ENCODE measurements at regions not wholly inside any gene's neighbourhood (a gene's known extent, or its start where the extent isn't known, plus 50 kb on each side); places are given as distances from the start of the nearest gene placed in this dataset.

GRCh38 chr5:58215364-58215763 is 244.5 kb downstream of the PLK2 start:
- Histone ChIP-seq H3K27me3 (ENCODE audit: control insufficient read depth in 4 of 4, insufficient read depth in 4 of 4, low read length in 3 of 4) (no peaks in the 10 kb centered on the region), H3K27ac (ENCODE audit: low read depth in 1 of 2, low read length in 2 of 2) (no peak overlapping the region), H3K9me3 (ENCODE audit: control insufficient read depth in 4 of 4, low read length in 3 of 4) (no peaks in the 10 kb centered on the region), H3K4me3 (ENCODE audit: low read depth in 1 of 3, low read length in 3 of 3) (no peak overlapping the region), H3K9ac (ENCODE audit: low read depth in 1 of 2, low read length in 2 of 2) (no peak overlapping the region), H3K36me3 (ENCODE audit: control insufficient read depth in 4 of 4, insufficient read depth in 3 of 4, low read depth in 1 of 4, low read length in 3 of 4) (no peaks in the 10 kb centered on the region), H3K4me1 (ENCODE audit: control insufficient read depth in 4 of 4, insufficient read depth in 4 of 4, low read length in 3 of 4) (no peaks in the 10 kb centered on the region)
- no peak for DNase-seq (ENCODE audit: low spot score)
- no peak for TF ChIP-seq RXRA (IDR thresholded peaks at IDR 0.05)
- no peak for TF ChIP-seq SP1 (IDR thresholded peaks at IDR 0.05)
- no peak for TF ChIP-seq EGR1 (IDR thresholded peaks at IDR 0.05; ENCODE audit: low read depth in 2 of 2)
- TF ChIP-seq REST (IDR thresholded peaks at IDR 0.05): no peak
- no peak for TF ChIP-seq JUND (IDR thresholded peaks at IDR 0.05)
- TF ChIP-seq ATF3 (IDR thresholded peaks at IDR 0.05): no peak
- TF ChIP-seq CTCF (IDR thresholded peaks at IDR 0.05; ENCODE audit: low read depth, low read length, missing input control): no peak
- TF ChIP-seq NR2F2 (IDR thresholded peaks at IDR 0.05): no peak
- TF ChIP-seq ZBTB33 (IDR thresholded peaks at IDR 0.05): no peak
- no peak for TF ChIP-seq FOXA2 (IDR thresholded peaks at IDR 0.05)
- TF ChIP-seq FOXA1 (IDR thresholded peaks at IDR 0.05): no peak

- no peak overlapping the region for H3K4me3 ChIP-seq (ENCODE audit: low read depth in 1 of 3, low read length in 3 of 3)
- H3K9me3 ChIP-seq (ENCODE audit: control insufficient read depth in 4 of 4, low read length in 3 of 4): no peaks in the 10 kb centered on the region
- no peak for TF ChIP-seq REST (IDR thresholded peaks at IDR 0.05)
- no peak overlapping the region for H3K27ac ChIP-seq (ENCODE audit: low read depth in 1 of 2, low read length in 2 of 2)
- no peak for DNase-seq (ENCODE audit: low spot score)
- no peaks in the 10 kb centered on the region for H3K27me3 ChIP-seq (ENCODE audit: control insufficient read depth in 4 of 4, insufficient read depth in 4 of 4, low read length in 3 of 4)
- H3K9ac ChIP-seq (ENCODE audit: low read depth in 1 of 2, low read length in 2 of 2): no peak overlapping the region
- WGBS: 87% methylated on average over 1 of the region's 1 CpG
- no peaks in the 10 kb centered on the region for H3K36me3 ChIP-seq (ENCODE audit: control insufficient read depth in 4 of 4, insufficient read depth in 3 of 4, low read depth in 1 of 4, low read length in 3 of 4)
- H3K4me1 ChIP-seq (ENCODE audit: control insufficient read depth in 4 of 4, insufficient read depth in 4 of 4, low read length in 3 of 4): no peaks in the 10 kb centered on the region
These were observed 248.4 kb downstream of the PLK2 start for GRCh38 chr5:58211441-58211840.

Data from liver (tissue), 8 donors.